GM18519 (cell line): ENCODE measurements at regions not wholly inside any gene's neighbourhood (a gene's known extent, or its start where the extent isn't known, plus 50 kb on each side); places are given as distances from the start of the nearest gene placed in this dataset.

Experiments
- ATAC-seq: cut with Tn5 transposase; IDR thresholded peaks from one replicate; pipeline ENCODE4 v1.9.1; 2021; ENCODE audit warnings: mild to moderate bottlenecking, moderate library complexity; ENCODE audit not compliant: unreplicated experiment, low FRiP score

DNA sequence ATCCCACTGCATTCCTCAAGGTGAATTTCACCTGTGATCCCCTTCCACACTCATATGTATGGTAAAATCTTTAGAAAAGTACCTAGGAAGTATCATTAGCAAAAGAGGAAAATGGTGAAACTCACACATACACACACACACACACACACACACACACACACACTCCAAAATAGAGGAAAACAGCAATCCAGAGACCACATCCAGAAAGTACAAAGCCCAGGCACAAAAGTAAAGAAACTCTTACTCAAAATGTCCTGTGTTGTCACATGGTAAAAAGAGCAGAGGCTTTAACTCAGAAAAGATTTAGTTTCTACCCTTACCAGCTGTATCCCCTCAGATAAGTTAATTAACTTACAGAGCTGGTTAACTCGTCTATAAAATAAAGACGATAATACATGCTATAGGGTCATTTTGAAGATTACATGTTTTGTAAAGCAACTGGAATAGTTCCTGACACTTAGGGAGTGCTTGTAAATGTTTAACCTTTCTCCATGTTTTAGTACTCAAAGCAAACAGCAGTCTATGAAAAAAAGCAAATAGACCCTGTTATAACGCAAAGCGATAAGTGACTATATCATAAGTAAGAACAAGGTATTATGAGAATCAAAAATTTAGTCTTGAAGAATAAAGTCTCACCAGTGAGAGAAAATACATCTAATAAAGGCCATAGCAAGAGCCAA lies 360.0 kb upstream of the LRATD1 start:
- no peak for ATAC-seq

DNA sequence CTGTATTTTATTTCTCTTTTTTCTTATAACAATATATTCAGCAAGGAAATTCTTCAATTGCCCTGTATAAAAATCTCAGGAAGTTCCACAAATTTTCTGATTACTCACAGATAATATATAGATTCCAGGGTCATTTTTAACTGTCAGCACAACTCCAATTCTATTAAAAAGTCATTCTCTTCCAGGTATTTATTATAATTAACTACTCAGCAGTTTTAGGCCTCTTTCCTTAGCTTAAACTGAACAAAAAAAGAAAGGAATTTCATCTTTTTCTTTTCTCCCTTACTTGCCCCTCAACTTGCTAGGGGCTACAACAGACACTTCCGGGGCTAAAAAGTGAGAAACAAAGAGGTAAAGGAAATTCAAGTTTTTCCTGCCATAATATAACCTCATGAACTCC lies 358.9 kb upstream of the LRATD1 start:
- no peak for ATAC-seq

DNA sequence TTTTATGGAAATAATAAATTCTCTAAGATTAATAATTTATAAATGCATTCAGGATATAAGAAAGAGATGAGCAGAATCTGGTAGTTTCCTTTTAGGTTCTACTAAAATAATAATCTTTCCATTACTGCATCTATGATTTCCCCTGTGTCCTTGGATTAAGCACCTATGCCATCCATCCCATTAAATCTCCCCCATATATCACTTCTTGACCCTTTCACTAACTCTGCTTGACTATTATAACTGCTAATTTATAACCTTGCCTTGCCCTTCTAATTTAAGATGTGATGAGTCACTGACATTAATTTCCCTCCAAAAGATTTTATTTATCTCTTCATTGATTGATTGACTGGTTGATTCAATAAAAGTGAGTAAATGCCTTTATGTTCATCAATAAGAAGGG lies 348.3 kb upstream of the LRATD1 start:
- no peak for ATAC-seq

DNA sequence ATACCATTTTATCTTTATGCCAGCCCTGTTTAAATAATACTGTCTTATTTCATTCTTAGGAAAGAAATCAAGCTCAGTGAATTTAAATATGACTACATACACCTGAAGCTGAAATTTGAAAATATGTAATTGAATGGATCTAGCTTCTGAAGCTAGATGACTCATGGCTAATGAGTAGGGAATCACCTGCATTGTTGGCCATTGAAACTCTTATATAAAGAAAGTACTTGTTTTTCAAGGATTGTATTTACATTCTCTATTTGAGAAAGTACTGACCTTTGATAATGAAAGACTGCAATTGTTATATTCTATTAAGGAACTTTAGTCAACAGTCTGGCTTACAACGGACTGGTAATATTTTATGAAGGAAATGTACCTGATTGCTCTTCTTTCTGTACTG lies 346.7 kb upstream of the LRATD1 start:
- no peak for ATAC-seq

DNA sequence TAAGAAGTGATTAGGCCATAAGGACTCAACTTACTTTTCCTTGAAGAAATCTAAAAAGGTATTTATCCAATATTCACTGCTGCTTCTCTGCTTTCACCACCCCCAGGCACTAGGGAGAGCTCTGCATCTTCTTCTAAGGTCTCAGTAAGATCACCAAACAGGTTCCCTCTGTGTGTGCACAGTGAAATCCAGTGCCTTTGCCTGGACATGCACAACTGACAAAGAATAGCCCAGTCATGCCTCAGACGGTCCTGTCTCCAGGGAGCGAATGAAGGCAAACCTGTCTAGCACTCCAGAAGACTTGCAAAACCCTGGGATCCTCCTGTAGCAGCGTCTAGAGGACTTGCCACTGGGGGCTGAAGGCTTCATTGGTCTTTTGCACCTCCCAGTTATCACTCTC lies 344.5 kb upstream of the LRATD1 start:
- no peak for ATAC-seq

DNA sequence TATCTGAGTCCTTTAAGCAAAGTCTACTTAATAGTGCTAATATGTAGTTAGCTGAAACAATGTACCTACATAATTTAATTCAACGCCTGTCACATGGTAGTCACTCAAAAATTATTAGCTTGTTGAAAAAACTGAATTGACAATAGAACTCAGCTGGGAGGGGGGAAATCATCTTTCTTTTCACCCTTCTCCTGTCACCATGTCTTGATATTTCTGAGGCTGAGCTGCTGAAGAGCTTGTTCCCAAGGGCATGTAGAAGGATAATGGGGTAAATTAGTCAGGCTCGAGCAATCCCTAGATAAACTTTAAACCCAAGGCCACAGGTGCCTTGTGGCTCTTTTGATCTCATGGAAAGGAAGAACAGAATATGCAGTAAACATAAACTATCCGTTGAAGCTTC lies 339.6 kb upstream of the LRATD1 start:
- no peak for ATAC-seq

DNA sequence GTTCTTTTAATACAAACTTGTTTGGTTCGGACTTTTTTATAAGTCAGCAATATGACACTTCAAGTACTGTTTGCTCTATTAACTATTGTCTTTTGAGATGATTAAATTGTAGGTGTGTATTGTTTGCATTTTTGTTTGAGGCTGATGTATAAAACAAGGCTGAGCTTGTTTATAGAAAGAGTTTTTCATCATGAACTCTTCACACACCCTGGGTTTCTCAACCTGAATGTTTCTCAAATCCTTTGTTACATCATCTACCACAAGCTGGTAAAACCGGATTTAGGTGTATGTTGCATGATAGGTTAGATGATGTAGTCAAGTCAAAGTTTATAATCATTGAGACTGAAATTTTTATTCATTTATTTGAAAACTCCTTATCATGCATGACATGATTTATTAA lies 335.2 kb upstream of the LRATD1 start:
- no peak for ATAC-seq

DNA sequence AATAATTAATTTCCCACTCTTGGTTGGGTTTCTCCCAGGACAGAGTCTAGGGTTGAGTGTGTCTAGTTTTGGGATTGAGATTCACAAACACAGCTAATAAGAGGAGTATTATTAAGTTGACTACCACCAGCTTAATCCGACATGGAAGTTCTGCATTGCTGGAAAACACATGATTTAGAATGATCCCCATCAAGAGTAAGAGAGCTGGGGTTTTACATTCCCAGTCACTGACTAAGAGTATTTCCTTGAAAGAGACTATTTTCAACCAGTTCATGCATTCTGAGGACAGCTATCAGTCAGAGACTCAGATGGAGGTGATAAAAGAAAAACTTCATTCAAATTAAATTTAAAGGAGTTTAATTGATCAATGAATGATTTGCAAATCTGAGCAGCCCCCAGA lies 334.6 kb upstream of the LRATD1 start:
- ATAC-seq = no peak

DNA sequence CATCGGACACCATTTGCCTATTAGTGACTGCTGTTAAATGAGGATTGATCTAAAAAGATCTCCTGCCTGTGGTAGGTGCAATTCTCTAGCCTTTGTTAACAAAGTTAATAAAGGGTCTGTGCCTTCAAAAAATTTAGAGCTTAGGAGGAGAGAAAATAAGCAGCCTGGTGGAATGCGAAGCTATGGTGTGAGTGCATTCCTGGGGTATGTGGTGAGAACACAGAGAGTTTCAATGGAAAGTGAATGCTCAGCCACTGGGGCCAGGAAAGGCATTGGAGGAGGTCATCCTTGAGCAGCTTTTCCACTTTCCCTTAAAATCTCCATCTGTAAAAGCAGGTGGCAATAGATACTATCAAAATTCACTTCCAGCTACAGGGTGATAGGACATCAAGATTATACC lies 331.2 kb upstream of the LRATD1 start:
- ATAC-seq = no peak

DNA sequence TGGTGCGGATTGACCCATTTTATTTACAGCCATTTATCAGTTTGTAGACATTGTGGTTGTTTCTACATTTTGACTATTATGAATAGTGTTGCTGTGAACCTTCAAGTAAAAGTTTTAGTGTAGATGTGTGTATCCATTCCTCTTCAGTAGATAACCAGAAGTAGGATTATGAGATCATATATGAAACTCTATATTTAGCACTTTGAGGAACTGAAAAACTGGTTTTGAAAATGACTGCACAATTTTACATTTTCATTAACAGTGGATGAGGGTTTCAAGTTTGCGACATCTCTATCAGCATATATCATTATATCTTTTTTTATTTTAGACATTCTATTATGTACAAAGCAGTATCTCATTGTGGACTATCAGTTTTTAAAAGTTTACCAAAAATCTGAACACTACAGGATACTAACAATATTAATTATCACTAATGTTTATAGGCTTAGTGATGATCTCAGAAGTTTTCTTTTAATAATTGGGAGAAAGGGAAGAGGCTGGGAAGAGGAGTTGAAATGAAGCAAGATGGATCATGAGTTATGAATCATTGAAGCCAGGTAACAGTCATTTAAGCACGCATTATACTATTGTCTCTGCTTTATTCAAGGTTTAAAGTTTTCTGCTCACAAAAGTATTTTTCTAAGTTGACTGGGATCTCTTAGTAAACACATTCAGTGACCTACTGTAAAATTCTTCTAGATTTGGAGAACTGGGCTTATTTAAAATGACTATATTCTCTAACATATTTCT lies 329.0 kb upstream of the LRATD1 start:
- ATAC-seq = peak; percentile 95

DNA sequence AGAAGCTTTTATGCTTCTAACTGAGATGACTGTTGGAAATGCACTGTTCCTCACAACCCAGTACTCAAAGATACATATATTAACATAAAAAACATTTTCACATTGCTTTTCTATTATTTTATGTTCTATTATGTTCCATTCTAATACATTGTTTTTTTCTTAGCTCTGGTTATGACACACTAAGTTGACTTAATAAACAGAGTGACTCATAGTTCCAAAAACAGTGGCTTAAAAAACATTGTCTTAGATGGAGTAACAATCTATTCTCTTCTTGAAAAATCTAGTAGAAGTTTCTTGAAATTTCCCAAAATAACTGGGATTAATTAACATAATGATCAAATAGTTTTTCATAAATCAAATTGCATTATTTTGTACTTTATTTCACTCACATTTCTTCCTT lies 328.2 kb upstream of the LRATD1 start:
- ATAC-seq = no peak

DNA sequence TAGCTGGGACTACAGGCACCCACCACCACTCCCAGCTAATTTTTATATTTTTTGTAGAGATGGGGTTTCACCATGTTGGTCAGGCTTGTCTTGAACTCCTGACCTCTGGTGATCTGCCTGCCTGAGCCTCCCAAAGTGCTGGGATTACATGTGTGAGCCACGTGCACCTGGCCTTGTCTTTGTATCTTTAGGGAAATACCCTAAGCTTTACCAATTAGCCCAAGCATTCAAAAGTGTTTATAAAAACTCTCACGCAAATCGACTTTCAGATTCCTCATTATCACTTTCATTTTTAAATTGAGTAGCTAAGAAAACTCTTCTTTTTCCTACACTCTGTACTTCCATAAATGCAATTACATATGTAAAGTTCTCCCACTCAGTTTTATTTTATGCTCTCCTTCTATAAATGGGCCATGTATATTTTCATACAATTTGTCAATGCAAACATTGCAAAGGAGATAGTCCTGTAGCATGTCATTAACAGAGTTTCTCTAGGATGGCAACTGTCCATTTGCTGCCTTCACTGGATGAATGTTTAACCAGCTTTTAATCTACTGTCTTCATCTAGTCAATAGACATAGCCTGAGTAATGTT lies 326.2 kb upstream of the LRATD1 start:
- peak; percentile 34 for ATAC-seq

DNA sequence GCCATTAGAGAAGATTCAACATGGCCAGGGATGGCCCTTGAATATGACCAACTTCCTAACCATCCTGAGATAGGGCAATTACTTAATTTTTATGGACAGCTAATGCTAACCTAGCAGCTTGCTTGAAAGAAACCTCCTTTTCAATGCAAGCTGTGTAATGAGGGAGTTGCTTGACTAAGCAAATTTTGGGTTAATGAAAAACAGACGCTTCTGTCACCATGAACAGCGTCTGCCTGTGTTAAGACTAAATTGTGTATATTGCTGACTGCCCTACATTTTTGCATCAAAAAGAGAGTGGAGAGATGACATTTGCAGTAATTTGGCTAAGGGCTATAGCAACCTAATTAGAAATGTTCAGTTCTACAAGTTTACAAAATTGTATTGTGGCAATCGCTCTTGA lies 319.2 kb upstream of the LRATD1 start:
- ATAC-seq = no peak

DNA sequence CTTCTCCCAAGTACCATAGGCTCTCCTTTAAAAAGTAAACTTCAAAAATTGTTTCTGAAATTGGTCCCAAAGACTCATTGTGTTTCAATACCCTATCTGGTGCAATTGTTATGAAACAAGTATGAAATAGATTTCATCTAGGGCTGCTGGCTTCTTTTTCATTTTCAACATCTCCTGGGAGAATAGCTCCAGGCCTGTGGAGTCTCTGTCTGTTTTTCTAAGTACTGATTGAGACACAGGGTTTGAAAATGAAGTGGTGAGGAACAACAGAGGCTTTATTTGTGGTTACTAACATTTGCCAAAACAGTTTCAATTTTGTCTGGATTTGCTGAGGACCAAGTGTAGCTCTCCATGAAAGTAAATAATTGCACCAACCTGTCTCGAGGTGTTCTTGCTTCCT lies 315.9 kb upstream of the LRATD1 start:
- ATAC-seq = no peak

DNA sequence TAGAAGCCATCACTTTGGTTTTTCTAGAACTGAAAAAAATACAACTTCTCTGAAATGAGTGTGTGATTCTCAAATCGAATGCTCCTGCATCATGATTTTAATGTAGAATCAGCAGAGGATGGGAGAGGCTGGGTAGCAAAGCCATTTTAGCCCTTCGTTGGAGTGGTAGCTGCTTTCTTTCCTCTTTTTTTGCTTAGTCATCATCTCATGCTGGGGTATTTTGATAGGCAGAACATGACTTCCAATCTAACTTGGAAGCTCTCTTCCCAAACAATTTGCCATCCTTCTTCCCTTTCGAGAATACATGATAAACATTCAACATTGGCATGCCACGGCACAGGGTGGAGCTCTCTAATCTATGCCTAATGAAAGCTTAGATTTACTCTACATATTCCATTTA lies 311.2 kb upstream of the LRATD1 start:
- no peak for ATAC-seq

DNA sequence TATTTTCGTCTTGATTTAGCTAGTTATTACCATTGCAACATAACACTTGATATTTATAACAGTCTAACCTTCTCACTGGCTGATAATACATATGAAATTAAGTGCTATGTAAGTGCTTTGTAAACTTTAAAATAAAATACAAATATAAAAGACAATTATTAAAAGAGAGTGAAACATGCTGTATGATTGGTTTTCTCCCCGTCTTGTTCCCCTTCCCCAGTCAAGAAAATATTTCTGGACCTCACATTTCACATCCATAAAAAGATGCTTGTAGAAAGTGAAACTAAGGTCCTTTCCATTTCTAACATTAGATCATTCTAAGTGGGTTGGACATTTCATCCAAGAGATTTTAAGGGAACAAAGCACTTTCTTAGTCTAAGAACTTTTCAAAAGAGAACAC lies 310.2 kb upstream of the LRATD1 start:
- ATAC-seq = no peak

DNA sequence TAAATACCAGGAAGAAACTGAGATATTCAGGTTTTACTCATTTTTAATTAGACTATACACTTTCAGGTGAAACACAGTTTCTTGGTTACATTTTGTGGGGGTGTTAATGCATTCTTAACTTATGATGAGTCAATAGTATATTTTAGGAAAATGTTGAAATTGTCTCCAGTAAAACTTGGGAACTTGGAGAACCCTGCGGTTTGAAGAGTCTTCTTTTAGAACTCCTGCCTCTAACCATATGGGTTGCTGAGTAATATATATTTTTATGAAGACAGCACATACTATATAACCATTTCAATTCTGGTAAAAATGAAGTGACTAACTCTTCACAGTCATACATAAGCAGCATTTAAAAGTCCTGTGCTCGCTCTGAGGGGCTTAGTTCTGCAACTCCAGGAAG lies 308.2 kb upstream of the LRATD1 start:
- no peak for ATAC-seq

DNA sequence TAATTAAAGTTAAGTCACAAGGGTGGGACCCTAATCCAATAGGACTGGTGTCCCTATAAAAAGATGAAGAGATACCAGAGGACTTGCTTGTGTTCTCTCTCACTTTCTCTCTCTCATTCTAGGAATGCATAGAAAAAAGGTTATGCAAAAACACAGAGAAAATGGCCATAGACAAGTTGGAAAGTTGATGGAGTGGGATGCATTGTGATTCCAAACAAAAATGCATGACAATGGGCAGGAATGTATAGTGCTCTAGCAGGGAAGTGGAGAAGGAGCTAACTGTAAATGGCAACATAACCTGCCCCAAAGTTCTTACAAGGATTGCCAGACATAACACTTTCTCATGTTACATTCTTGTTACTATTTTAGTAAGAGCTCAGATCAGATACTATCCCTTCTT lies 301.6 kb upstream of the LRATD1 start:
- no peak for ATAC-seq

DNA sequence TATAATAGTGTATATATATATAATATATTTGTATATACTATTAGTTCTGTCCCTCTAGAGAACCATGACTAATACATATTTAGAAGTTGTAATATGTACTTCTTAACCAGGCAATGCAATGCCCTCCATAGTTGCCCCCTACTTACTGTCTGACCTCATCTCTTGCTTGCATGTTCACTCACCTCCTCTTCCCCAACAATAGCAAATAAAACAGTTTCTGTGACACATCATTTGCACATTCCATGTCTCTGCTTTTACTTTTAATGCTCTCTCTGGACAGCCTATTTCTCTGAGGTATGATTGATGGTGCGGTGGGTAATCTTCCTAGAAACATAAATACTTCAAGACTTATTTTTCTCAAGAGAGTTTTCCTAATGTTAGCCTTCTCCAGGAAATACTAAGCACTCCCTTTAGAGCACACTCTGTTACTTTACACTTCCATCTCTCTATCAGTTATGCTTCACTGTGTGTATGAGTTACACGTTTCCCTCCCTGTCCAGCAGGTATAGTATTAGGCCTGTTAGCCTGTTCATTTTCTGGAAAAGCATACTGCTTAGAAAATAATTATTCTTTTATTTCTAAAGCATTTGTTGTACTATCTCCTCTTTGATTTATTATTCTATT lies 295.6 kb upstream of the LRATD1 start:
- no peak for ATAC-seq

DNA sequence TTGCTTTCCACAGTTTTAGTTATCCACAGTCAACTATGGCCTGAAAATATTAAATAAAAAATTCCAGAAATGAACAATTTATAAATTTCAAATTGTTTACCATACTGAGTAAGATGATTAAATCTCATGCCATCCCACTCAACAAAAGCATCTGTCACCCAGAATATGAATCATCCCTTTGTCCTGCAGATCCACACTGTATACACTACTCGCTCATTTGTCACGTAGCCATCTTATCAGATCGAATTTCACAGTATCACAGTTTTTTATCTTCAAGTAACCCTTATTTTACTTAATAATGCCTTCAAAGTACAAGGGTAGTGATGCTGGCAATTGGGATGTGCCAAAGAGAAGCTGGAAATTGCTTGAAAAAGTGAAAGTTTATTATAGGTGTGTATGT lies 291.8 kb upstream of the LRATD1 start:
- no peak for ATAC-seq

DNA sequence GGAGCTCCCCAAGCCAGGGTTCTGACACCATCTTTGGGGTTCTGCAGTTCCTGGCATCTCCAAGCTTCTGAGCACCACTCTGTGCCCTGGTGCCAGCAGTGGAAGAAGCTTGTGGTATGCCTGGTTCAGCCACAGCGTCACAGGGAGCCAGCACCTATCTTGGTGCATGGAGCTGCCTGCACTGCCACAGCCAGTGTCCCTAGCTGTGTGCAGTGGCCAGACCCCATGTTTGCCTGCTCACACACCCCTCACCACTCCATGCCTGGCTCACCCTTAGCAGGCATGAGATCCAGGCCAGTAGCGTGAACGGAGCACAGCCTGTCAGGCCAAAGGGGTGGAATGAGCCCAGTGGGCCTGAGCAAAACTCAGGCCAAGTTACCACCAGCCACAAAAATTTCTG lies 290.2 kb upstream of the LRATD1 start:
- no peak for ATAC-seq

DNA sequence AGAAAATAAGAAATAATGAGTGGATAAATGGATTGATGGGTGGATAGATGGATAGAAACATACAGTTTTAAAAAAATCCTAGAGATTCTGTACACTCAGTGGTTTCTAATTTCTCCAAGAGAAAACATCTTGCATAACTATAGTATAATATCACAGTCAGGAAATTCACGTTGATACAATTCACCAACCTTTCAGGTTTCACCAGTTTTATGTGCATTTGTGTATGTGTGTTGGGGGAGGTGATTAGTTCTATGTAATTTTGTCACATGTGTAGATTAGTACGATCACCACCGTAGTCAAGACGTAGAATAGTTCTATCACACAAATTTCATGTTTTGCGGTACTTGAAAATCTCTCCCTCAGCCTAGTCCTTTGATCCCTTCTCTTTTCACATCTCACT lies 288.2 kb upstream of the LRATD1 start:
- ATAC-seq = no peak
